Left ventricle myocardium inferior (tissue), 1 donor: ENCODE measurements at regions not wholly inside any gene's neighbourhood (a gene's known extent, or its start where the extent isn't known, plus 50 kb on each side); places are given as distances from the start of the nearest gene placed in this dataset.

Experiments
- DNase-seq: peaks from one replicate; pipeline ENCODE4 v3.0.0-alpha.2; 2020
- H3K27ac ChIP-seq: fragments of 200-600 bp; replicated peaks from 2 replicates; pipeline ENCODE4 v1.8.0; 2021
- H3K27me3 ChIP-seq: fragments of 200-600 bp; 2 replicates; pipeline ENCODE4 v1.8.0; 2021; ENCODE audit warnings: low read depth
- H3K36me3 ChIP-seq: fragments of 200-600 bp; 2 replicates; pipeline ENCODE4 v1.8.0; 2021
- H3K4me1 ChIP-seq: fragments of 200-600 bp; 2 replicates; pipeline ENCODE4 v1.8.0; 2021
- H3K4me3 ChIP-seq: fragments of 200-600 bp; 2 replicates; pipeline ENCODE4 v1.8.0; 2021; ENCODE audit warnings: mild to moderate bottlenecking, moderate library complexity
- H3K9me3 ChIP-seq: fragments of 200-600 bp; replicated peaks from 2 replicates; pipeline ENCODE4 v1.8.0; 2021
- CTCF ChIP-seq: fragments of 200-600 bp; IDR thresholded peaks from 2 replicates; pipeline ENCODE4 v1.8.0; 2021; ENCODE audit warnings: antibody characterized with exemption, mild to moderate bottlenecking, borderline replicate concordance
- intact Hi-C: fragments of 100-400 bp; cut with micrococcal nuclease; formaldehyde crosslinking; loops from one replicate; pipeline ENCODE4 v1.11.0; 2022
- donor health status: DM: no; HTN: yes; CAD: no; lungs with severe emphysema.

- intact Hi-C loops = no loop called here
- no peaks in the 10 kb centered on the region for H3K27me3 ChIP-seq
- H3K4me3 ChIP-seq = no peak overlapping the region
- peaks cover 51% of the 10 kb centered on the region for H3K9me3 ChIP-seq
- no peaks in the 10 kb centered on the region for H3K4me1 ChIP-seq
- no peaks in the 10 kb centered on the region for H3K36me3 ChIP-seq
- H3K27ac ChIP-seq = no peak overlapping the region
- no peak for TF ChIP-seq CTCF
- DNase-seq = no peak
Observed at GRCh38 chr12:88914967-88915366, 334.7 kb upstream of the KITLG start.

- H3K27me3 ChIP-seq = no peaks in the 10 kb centered on the region
- TF ChIP-seq CTCF = no peak
- no peaks in the 10 kb centered on the region for H3K4me1 ChIP-seq
- no peak for DNase-seq
- no peaks in the 10 kb centered on the region for H3K36me3 ChIP-seq
- intact Hi-C loops = no loop called here
- H3K9me3 ChIP-seq = peaks cover 52% of the 10 kb centered on the region
- no peak overlapping the region for H3K27ac ChIP-seq
- no peak overlapping the region for H3K4me3 ChIP-seq
Observed at GRCh38 chr12:88909510-88909909, 329.2 kb upstream of the KITLG start.

GRCh38 chr12:88908345-88908744 lies 328.1 kb upstream of the KITLG start:
- no peaks in the 10 kb centered on the region for H3K36me3 ChIP-seq
- H3K4me1 ChIP-seq = no peaks in the 10 kb centered on the region
- no peak overlapping the region for H3K4me3 ChIP-seq
- intact Hi-C loops = no loop called here
- H3K9me3 ChIP-seq = peaks cover 40% of the 10 kb centered on the region
- no peak overlapping the region for H3K27ac ChIP-seq
- no peak for DNase-seq
- no peak for TF ChIP-seq CTCF
- no peaks in the 10 kb centered on the region for H3K27me3 ChIP-seq

GRCh38 chr12:88904705-88905104 lies 324.4 kb upstream of the KITLG start:
- intact Hi-C loops = no loop called here
- no peak for DNase-seq
- Histone ChIP-seq H3K27me3 (no peaks in the 10 kb centered on the region), H3K27ac (no peak overlapping the region), H3K9me3 (peaks cover 12% of the 10 kb centered on the region), H3K4me1 (no peaks in the 10 kb centered on the region), H3K36me3 (no peaks in the 10 kb centered on the region), H3K4me3 (no peak overlapping the region)
- TF ChIP-seq CTCF = no peak

GRCh38 chr12:88903333-88903732 lies 323.1 kb upstream of the KITLG start:
- intact Hi-C loops = no loop called here
- H3K36me3 ChIP-seq = no peaks in the 10 kb centered on the region
- no peak overlapping the region for H3K27ac ChIP-seq
- TF ChIP-seq CTCF = no peak
- H3K4me1 ChIP-seq = peaks cover 6% of the 10 kb centered on the region
- H3K9me3 ChIP-seq = peaks cover 3% of the 10 kb centered on the region
- no peak for DNase-seq
- H3K27me3 ChIP-seq = no peaks in the 10 kb centered on the region
- no peak overlapping the region for H3K4me3 ChIP-seq

- intact Hi-C loops = no loop called here
- no peak for DNase-seq
- peak overlapping the region; percentile 77 for H3K27ac ChIP-seq
- no peaks in the 10 kb centered on the region for H3K36me3 ChIP-seq
- no peak for TF ChIP-seq CTCF
- H3K4me3 ChIP-seq = no peak overlapping the region
- peaks cover 18% of the 10 kb centered on the region for H3K4me1 ChIP-seq
- no peaks in the 10 kb centered on the region for H3K27me3 ChIP-seq
- H3K9me3 ChIP-seq = no peaks in the 10 kb centered on the region
Observed at GRCh38 chr12:88897723-88898122, 317.5 kb upstream of the KITLG start.
